ENCODE measurements at regions not wholly inside any gene's neighbourhood (a gene's known extent, or its start where the extent isn't known, plus 50 kb on each side); places are given as distances from the start of the nearest gene placed in this dataset.
A peak's percentile ranks its signal among the peaks of the same experiment; 100 is the strongest.

DNA sequence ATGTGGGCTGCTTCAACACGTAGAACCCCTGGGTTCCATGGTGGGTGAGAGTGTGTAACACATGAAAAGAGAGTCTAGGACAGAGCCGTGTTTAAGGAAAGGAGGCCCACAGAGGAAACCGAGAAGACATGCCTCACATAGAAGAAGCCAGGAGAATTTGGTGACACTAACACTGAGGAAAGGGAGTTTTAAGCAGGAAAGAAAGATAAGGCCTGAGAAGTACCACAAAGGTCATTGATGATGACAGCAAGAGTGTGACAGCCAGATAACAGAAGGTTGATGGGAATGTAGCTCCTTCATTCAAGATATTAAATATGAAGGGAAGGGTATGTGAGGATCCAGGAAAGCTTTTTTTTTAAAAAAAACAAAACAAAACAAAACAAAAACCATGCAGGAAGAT lies 72.4 kb upstream of the SPRY4 start:
- H3K27me3 ChIP-seq (replicated peaks): no peaks in the 10 kb centered on the region
- peaks cover 4% of the 10 kb centered on the region; the same call in 1 of the 2 replicates for H3K36me3 ChIP-seq
- H3K4me3 ChIP-seq: no peak overlapping the region
- DNase-seq (ENCODE audit: low read depth in 1 of 2, low spot score in 2 of 2): no peak
- H3K27ac ChIP-seq: no peak overlapping the region
- peaks cover 15% of the 10 kb centered on the region for H3K9me3 ChIP-seq (replicated peaks)
- H3K4me1 ChIP-seq (replicated peaks): no peaks in the 10 kb centered on the region

DNA sequence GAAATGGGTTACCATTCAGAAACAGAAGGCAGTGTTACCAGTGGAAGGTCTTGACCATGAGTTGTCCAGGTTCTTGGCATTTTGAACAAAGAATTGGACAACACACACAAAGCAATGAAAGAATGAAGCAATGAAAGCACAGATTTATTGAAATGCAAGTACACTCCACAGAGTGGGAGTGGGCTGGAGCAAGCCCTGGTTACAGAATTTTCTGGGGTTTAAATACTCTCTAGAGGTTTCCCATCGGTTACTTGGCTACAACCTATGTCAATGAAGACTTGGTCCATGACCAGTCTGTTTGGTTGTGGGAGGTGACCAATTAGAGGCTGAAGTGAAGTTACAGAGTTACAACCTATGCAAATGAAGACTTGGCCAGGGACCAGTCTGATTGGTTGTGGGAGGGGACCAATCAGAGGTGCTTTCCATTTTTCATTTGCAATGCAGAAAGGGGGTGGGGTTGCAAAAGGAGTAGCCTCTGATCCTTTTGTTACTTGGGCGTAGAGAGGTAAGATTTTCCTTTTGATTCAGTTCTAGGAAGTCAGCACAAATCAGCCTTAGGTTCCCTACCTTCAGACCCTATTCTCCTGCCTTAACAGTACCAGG lies 71.7 kb upstream of the SPRY4 start:
- Histone ChIP-seq H3K9me3 (replicated peaks) (peaks cover 15% of the 10 kb centered on the region), H3K36me3 (peaks cover 4% of the 10 kb centered on the region; the same call in 1 of the 2 replicates), H3K4me3 (no peak overlapping the region), H3K27me3 (replicated peaks) (no peaks in the 10 kb centered on the region), H3K4me1 (replicated peaks) (no peaks in the 10 kb centered on the region), H3K27ac (no peak overlapping the region)
- DNase-seq (ENCODE audit: low read depth in 1 of 2, low spot score in 2 of 2): no peak

DNA sequence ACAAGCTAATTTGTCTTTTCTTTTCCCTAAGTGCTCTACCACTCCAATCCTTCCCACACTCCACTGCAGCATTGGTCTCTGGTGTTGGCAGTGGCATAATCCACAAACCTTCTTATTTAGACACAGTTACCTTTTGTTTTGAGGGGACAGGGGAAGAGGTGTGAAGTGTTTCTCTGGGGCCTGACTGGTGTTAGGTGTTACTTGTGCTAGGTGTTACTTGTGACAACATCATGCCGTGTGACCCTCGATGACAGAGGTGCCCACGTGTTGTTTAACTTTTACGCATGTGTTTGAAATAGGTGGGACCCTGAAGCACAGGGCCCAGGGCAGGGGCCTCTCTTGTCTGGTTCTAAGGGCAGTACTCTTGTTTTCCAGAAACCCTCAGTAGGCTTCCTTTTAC lies 70.5 kb upstream of the SPRY4 start:
- Histone ChIP-seq H3K27ac (no peak overlapping the region), H3K4me3 (no peak overlapping the region), H3K9me3 (replicated peaks) (peaks cover 15% of the 10 kb centered on the region), H3K36me3 (peaks cover 4% of the 10 kb centered on the region; the same call in 1 of the 2 replicates), H3K4me1 (replicated peaks) (peaks cover 2% of the 10 kb centered on the region), H3K27me3 (replicated peaks) (no peaks in the 10 kb centered on the region)
- no peak for DNase-seq (ENCODE audit: low read depth in 1 of 2, low spot score in 2 of 2)

DNA sequence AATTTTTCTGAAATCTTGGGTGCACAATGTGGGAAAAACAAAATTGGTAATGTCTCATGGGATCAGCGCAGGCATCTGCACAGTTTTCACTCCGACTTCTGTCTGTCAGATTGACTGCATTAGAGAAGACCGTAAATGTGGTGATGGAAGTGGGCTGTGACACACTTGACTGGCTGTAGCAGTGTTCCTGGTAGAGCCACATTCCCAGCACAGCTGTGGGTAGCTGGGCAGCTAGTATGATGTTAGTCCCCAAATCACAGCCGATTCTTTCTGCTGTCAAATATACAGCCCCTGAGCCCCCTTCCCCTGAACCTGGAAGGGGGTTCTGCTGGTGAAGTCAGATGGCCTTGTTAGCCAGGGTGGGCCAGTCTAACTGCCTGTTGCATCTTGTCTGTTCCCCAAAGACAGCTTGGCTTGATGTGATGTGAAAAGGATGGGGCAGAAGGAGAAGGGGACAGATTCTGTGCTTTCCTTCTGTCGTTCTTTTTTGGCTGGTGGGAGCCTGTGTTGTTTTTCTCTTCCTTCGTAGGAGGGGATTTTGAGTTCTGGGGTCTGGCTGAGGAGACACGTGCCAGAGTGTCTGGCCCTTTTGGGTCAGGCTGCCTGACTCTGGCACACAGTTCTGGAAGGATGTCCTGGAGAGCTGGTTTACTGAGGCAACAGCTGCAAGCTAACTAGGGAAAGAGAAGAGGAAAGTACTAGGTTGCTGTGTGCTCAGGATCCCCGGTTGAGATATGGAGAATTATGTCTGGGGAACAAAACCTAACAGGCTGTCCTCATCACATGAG lies 66.4 kb upstream of the SPRY4 start:
- H3K9me3 ChIP-seq (replicated peaks): peaks cover 4% of the 10 kb centered on the region
- no peak overlapping the region for H3K4me3 ChIP-seq
- H3K36me3 ChIP-seq: no peaks in the 10 kb centered on the region
- DNase-seq (ENCODE audit: low read depth in 1 of 2, low spot score in 2 of 2): no peak
- H3K4me1 ChIP-seq (replicated peaks): peaks cover 29% of the 10 kb centered on the region
- H3K27ac ChIP-seq: no peak overlapping the region
- H3K27me3 ChIP-seq (replicated peaks): no peaks in the 10 kb centered on the region

DNA sequence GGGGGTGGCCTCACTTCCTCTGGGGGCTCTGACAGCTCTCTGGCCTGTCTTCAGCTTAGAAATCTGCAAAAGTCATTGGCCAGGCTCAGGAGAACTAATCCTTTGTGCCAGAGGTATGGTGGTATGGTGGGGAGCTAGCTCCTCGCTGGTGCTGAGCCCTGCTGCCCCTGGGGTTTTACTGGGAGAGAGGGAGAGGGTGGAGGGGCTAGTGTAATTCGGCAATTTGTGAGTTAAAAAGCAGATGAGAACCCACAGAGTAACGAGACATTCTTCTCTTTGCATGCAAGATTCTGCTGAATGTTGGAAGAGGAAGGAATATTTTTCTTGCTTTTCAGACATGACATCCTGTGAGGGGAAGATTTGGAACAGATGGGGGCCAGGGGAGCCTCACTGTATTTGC lies 65.5 kb upstream of the SPRY4 start:
- Histone ChIP-seq H3K9me3 (replicated peaks) (no peaks in the 10 kb centered on the region), H3K27me3 (replicated peaks) (no peaks in the 10 kb centered on the region), H3K4me3 (no peak overlapping the region), H3K36me3 (no peaks in the 10 kb centered on the region), H3K4me1 (replicated peaks) (peaks cover 38% of the 10 kb centered on the region), H3K27ac (no peak overlapping the region)
- DNase-seq (ENCODE audit: low read depth in 1 of 2, low spot score in 2 of 2): no peak

DNA sequence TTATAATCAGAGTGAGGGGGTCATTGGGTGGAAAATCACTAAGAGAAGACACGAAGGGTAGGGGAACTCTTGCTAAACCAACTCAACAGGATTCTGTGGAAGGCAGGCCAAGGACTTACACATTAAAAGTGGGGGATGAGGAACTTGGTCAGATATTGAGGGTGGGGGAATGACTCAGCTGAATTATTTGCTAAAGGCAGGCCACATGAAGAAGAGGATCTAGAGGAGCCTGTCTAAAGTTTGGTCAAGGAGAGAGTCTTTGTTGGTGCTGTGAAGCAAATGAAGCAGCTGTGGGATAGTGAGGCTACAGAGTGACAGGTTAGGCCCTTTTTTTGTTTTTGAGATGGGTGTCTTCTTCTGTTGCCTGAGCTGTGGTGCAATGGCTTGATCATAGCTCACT lies 63.9 kb upstream of the SPRY4 start:
- DNase-seq (ENCODE audit: low read depth in 1 of 2, low spot score in 2 of 2): no peak
- no peaks in the 10 kb centered on the region for H3K9me3 ChIP-seq (replicated peaks)
- H3K27me3 ChIP-seq (replicated peaks): no peaks in the 10 kb centered on the region
- H3K36me3 ChIP-seq: no peaks in the 10 kb centered on the region
- H3K4me3 ChIP-seq: no peak overlapping the region
- peaks cover 52% of the 10 kb centered on the region for H3K4me1 ChIP-seq (replicated peaks)
- H3K27ac ChIP-seq: no peak overlapping the region

DNA sequence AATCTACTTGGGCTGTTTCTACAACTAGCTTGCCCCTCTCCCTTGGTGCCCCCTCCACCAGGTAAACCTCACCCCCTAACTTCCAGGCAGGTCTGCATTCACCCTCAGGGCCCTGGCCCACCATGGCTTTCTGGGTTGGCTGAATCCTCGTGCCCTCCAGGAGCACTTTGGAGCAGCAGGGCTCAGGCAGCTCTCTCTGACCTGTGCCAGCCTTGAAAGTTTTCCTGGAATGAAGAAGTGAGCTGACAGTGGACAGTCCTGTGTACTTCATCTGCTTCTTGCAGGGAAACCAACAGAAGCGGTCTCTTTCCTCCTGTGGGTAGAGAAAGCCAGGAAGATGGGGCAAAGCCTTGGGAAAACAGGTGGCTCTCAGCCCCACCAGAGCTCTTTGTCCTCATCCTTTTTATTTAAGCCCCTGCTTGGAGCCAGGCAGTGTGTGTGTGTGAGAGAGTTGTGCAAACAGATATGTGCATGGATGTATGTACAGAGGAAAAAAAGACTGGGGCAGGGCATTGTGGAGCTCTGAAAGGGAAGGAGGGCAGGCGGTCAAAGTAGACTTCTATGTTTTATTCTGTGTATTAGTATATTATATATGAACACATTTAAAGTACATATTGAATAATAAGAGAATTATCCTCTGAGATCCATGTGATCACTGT lies 62.3 kb upstream of the SPRY4 start:
- Histone ChIP-seq H3K27ac (no peak overlapping the region), H3K27me3 (replicated peaks) (no peaks in the 10 kb centered on the region), H3K9me3 (replicated peaks) (no peaks in the 10 kb centered on the region), H3K36me3 (no peaks in the 10 kb centered on the region), H3K4me3 (no peak overlapping the region), H3K4me1 (replicated peaks) (peaks cover 52% of the 10 kb centered on the region)
- DNase-seq (ENCODE audit: low read depth in 1 of 2, low spot score in 2 of 2): no peak

DNA sequence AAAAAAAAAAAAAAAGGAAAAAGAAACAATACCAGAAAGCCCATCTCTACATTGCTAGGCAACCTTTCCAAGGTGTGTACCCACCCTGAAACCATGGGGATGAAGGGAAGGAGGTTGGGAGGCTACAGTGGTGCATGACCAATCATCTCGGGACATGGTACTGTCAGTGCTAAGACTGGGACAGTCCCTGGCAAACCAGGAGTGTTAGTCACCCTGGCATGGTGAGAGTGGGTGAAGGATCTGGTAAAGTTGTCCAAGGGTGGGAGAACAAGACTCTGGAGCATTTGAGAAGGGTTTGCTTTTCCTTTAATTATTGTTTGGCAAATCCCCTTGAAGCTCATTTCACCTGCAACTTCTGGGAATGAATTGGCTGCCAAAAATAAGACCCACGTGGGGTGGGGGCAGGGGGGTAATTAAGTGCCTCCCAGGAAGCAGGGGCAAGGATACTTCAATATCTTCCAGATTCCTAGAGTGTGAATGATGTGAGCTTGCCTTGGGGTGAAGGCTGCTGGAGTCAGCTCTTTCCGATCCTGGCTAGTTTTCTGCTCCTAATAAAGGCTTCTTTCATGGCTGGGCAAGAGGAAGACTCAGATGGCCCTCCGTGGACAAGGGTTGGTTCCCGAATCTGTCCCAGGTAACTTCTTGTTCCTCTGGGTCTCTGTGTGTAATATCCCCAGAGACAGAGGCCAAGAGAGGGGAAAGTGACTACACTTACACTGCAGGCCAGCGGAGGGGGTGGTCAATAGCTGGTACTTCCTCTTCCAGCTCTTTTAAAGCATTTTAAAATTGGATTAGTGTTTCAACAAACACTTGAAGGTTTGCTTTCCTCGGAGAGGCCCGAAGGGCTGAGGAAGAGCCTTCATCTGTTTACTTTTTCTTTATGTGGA lies 61.6 kb upstream of the SPRY4 start:
- Histone ChIP-seq H3K27me3 (replicated peaks) (no peaks in the 10 kb centered on the region), H3K4me1 (replicated peaks) (peaks cover 52% of the 10 kb centered on the region), H3K36me3 (no peaks in the 10 kb centered on the region), H3K27ac (no peak overlapping the region), H3K4me3 (no peak overlapping the region), H3K9me3 (replicated peaks) (no peaks in the 10 kb centered on the region)
- peak in 1 of 2 experiments; percentile 31 for DNase-seq (ENCODE audit: low read depth in 1 of 2, low spot score in 2 of 2)

DNA sequence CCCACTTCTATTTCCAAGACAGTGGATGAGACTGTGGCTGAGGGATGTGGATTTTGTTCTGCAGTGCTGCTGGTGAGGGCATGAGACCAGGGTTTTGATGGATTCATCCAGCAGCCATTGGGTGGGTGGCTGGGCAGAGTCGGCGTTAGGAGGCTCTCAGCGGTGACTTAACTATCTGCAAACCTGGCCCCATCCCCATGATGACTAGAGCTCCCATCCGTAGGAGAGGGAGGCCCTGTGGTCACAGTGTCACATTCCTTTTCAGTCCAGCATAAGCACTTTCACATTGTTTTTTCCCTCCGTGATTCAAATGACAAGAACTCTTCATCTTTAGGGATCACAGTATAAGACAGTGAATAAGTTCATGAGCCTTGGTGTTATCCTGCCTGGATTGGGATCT lies 60.4 kb upstream of the SPRY4 start:
- peak; percentile 84 for DNase-seq (ENCODE audit: low read depth in 1 of 2, low spot score in 2 of 2)
- peak overlapping the region; percentile 33 for H3K27ac ChIP-seq
- no peaks in the 10 kb centered on the region for H3K27me3 ChIP-seq (replicated peaks)

DNA sequence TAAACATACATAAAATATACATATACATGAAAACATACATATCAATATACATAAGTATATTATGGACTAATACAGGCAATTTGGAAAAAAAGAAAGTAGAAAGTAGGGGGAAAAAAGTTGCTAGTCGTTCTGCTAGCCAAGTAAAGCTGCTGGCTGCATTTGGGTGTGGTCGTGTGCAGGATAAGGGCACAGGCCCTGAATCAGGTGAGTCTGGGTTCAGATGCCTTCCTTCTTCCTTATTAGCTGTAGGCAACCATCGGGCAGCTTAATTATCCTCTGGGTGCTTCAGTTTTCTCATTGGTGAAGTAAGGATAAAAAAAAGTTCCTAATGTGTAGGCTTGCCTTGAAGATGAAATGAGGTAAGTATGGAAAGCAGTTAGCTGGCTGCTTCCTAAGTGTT lies 59.2 kb upstream of the SPRY4 start:
- DNase-seq (ENCODE audit: low read depth in 1 of 2, low spot score in 2 of 2): no peak
- H3K27ac ChIP-seq: no peak overlapping the region
- no peaks in the 10 kb centered on the region for H3K36me3 ChIP-seq
- no peaks in the 10 kb centered on the region for H3K27me3 ChIP-seq (replicated peaks)
- peaks cover 38% of the 10 kb centered on the region for H3K4me1 ChIP-seq (replicated peaks)
- no peaks in the 10 kb centered on the region for H3K9me3 ChIP-seq (replicated peaks)
- no peak overlapping the region for H3K4me3 ChIP-seq

More for the DNA sequence above, 60.4 kb upstream of the SPRY4 start:
- Histone ChIP-seq H3K9me3 (replicated peaks) (no peaks in the 10 kb centered on the region), H3K4me3 (no peak overlapping the region), H3K36me3 (no peaks in the 10 kb centered on the region), H3K4me1 (replicated peaks) (peaks cover 48% of the 10 kb centered on the region)

DNA sequence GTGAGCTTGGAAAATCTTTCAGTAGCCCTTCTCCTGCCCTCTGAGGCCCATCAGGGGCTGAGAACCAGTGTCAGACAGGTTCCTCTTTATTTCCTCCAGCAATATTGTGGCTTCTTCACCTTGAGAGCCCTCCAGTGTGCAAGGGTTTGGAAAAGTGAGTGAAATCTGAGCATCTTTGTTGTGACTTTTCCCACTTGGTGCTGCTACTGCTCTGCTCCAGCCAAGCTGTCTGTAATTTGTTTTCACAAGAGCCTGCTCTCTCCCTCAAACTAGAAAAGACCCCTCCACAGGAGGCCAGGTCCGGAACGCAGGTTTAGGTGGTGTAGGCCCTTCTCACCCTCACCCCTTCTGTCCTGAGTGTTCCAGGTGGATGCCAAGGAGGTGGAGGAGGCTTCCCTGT lies 57.4 kb upstream of the SPRY4 start:
- Histone ChIP-seq H3K27ac (no peak overlapping the region), H3K4me3 (no peak overlapping the region), H3K27me3 (replicated peaks) (no peaks in the 10 kb centered on the region), H3K9me3 (replicated peaks) (no peaks in the 10 kb centered on the region), H3K4me1 (replicated peaks) (peaks cover 32% of the 10 kb centered on the region), H3K36me3 (no peaks in the 10 kb centered on the region)
- DNase-seq (ENCODE audit: low read depth in 1 of 2, low spot score in 2 of 2): no peak

DNA sequence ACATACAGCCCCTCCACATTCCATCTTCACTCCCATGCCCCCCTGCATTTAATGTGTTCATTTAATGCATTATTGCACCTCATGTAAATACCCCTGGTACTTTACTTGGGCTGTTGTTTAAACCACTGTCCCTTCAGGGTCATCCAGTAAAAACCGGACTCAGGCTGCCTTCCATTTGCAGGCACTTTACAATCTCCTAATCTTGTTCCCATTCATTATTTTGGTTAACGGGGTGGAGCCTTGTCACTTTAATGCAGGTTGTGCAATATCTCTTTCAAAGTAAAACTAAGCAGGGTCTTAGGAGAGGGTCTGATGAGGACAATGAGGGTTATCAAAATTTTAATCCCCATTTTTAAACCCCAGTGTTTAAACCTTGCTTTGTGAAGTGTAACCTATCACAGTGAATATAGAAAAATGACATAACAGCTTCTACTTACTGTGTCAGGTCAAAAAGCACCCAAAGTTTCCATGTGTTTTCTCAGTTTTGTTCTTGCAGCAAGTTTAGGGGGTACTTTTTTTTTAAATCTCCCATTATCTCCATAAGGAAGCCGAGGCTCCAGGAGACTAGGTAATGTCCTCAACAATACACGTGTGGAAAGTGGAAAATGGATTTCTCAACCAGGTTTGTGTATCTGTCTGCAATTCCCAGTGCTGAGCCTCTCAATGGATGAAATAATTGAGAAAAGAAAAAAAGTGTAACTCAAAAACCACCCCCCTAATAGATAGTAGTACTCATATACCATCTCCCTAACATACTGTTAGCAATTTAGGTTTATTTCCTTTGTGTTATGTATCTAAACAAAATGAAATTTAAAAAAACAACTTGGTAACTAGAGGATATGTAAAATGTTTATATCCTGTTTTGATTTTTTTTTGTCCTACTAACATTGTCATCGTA lies 54.2 kb upstream of the SPRY4 start:
- no peaks in the 10 kb centered on the region for H3K27me3 ChIP-seq (replicated peaks)
- no peak overlapping the region for H3K27ac ChIP-seq
- no peak overlapping the region for H3K4me3 ChIP-seq
- H3K4me1 ChIP-seq (replicated peaks): peaks cover under 1% of the 10 kb centered on the region; the same call in 1 of the 2 replicates
- no peak for DNase-seq (ENCODE audit: low read depth in 1 of 2, low spot score in 2 of 2)
- no peaks in the 10 kb centered on the region for H3K9me3 ChIP-seq (replicated peaks)
- no peaks in the 10 kb centered on the region for H3K36me3 ChIP-seq

DNA sequence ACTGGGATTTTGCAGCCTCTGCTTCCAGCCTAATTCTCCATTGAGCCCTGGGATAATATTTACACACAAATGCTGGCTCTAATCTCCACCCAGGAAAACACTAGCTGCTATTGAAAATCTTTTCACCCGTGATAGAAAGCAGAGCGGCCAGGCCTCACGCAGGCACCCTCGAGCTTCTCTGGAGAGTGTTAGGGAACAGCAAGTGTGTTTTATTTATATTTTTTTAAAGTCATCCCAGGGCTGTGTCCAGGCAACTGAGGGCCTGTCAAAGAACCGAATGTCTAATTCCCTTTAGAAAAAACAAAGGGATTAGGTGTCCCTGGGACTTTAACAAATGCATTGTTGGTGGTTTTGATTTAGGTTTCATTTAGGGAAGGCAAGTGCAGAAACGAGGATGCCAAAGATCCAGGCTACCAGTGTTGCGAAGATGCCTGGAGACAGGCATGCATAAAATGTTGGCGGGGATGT lies 51.2 kb upstream of the SPRY4 start:
- H3K9me3 ChIP-seq (replicated peaks): no peaks in the 10 kb centered on the region
- DNase-seq (ENCODE audit: low read depth in 1 of 2, low spot score in 2 of 2): no peak
- no peaks in the 10 kb centered on the region for H3K27me3 ChIP-seq (replicated peaks)
- H3K27ac ChIP-seq: no peak overlapping the region
- no peaks in the 10 kb centered on the region for H3K4me1 ChIP-seq (replicated peaks)
- H3K36me3 ChIP-seq: no peaks in the 10 kb centered on the region
- no peak overlapping the region for H3K4me3 ChIP-seq

Data from SJSA1 (cell line).